Left ventricle myocardium inferior (tissue), 1 donor: ENCODE measurements at regions not wholly inside any gene's neighbourhood (a gene's known extent, or its start where the extent isn't known, plus 50 kb on each side); places are given as distances from the start of the nearest gene placed in this dataset.

Experiments used
- DNase-seq: peaks from one replicate; pipeline ENCODE4 v3.0.0-alpha.2; 2020
- H3K27ac ChIP-seq: fragments of 200-600 bp; replicated peaks from 2 replicates; pipeline ENCODE4 v1.8.0; 2021
- H3K27me3 ChIP-seq: fragments of 200-600 bp; 2 replicates; pipeline ENCODE4 v1.8.0; 2021; ENCODE audit warnings: low read depth
- H3K36me3 ChIP-seq: fragments of 200-600 bp; 2 replicates; pipeline ENCODE4 v1.8.0; 2021
- H3K4me1 ChIP-seq: fragments of 200-600 bp; 2 replicates; pipeline ENCODE4 v1.8.0; 2021
- H3K4me3 ChIP-seq: fragments of 200-600 bp; 2 replicates; pipeline ENCODE4 v1.8.0; 2021; ENCODE audit warnings: mild to moderate bottlenecking, moderate library complexity
- H3K9me3 ChIP-seq: fragments of 200-600 bp; replicated peaks from 2 replicates; pipeline ENCODE4 v1.8.0; 2021
- intact Hi-C: fragments of 100-400 bp; cut with micrococcal nuclease; formaldehyde crosslinking; loops from one replicate; pipeline ENCODE4 v1.11.0; 2022
- TF ChIP-seq, protein P1 (sequence below): fragments of 200-600 bp; IDR thresholded peaks from 2 replicates; pipeline ENCODE4 v1.8.0; 2021; ENCODE audit warnings: antibody characterized with exemption, mild to moderate bottlenecking, borderline replicate concordance
- donor health status: DM: no; HTN: yes; CAD: no; lungs with severe emphysema.

DNA sequence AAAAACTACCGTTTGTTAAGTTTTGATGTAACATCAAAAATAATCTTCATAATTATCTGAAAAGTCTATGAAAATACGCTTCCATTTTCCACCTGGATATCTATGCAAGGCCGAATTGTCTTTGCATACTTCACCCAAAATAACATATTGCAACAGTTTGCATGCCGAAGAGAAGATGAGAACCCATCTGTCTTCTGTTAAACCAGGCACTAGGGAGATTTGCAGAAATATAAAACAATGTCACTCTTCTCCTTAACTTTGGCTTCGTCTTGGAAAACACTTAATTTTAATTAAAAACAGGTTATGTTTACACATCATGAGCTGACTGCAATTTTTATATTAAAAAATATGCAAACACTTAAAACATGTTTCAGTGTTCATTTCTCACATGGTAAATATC lies 1325.8 kb downstream of the TBC1D22A start:
- Histone ChIP-seq H3K27me3 (peaks cover 84% of the 10 kb centered on the region), H3K9me3 (no peaks in the 10 kb centered on the region), H3K27ac (no peak overlapping the region), H3K36me3 (no peaks in the 10 kb centered on the region), H3K4me3 (no peak overlapping the region), H3K4me1 (peaks cover 7% of the 10 kb centered on the region)
- TF ChIP-seq, protein P1, sequence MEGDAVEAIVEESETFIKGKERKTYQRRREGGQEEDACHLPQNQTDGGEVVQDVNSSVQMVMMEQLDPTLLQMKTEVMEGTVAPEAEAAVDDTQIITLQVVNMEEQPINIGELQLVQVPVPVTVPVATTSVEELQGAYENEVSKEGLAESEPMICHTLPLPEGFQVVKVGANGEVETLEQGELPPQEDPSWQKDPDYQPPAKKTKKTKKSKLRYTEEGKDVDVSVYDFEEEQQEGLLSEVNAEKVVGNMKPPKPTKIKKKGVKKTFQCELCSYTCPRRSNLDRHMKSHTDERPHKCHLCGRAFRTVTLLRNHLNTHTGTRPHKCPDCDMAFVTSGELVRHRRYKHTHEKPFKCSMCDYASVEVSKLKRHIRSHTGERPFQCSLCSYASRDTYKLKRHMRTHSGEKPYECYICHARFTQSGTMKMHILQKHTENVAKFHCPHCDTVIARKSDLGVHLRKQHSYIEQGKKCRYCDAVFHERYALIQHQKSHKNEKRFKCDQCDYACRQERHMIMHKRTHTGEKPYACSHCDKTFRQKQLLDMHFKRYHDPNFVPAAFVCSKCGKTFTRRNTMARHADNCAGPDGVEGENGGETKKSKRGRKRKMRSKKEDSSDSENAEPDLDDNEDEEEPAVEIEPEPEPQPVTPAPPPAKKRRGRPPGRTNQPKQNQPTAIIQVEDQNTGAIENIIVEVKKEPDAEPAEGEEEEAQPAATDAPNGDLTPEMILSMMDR: no peak
- DNase-seq: no peak
- intact Hi-C loops: no loop called here

DNA sequence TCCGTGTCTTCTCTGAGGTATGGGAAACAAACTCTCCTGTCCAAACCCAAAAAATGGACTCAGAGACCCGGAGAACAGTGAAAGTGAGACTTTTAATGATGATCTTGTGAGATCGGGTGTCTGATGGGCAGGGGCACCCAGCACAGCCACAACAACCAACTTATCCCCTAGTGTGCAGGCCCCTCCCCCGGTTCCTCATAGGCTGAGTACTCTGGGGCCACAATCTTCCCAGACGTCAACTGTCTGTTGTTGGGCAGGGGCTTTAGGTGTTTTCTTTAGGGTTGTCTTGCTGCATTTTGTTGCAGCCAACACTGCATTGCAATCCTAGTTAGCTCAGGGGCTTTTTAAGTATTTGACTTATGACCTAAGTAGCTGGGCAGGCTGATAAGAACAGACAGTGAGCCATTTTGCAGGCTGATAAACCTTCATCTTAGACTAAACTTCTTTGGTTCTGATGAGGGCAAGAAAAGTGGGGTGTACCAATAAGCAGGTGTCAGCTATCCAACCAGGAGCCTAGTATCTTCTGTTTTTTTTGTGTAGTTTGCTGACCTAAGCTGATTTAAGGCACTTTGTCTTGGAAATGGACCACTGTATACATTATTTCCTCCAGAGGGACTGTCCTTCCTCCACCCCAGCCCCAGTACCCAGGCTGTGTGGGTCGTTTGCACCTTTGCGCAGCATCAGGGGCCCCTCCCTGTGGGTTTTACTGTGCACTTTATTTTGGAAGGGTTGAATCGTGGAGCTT lies 1323.6 kb downstream of the TBC1D22A start:
- no peak for DNase-seq
- intact Hi-C loops: no loop called here
- Histone ChIP-seq H3K4me3 (no peak overlapping the region), H3K4me1 (peaks cover 7% of the 10 kb centered on the region), H3K9me3 (no peaks in the 10 kb centered on the region), H3K27me3 (peaks cover 84% of the 10 kb centered on the region), H3K27ac (no peak overlapping the region), H3K36me3 (no peaks in the 10 kb centered on the region)
- TF ChIP-seq, protein P1: no peak

DNA sequence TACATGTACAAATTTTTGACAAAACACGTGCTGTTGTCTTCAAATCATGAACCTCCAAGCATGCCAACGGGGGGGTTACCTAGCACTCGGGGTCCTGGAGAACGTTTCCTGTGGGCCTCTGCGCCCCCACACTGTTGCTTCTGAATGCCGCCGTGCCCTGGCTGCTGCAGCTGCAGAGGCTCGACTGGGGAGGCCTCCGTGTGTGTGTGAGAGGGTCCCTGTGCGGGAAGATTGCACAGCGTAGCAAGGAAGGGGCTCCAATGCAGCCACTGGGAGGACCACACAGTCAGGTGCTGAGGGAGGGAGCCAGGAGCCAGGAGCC lies 1322.2 kb downstream of the TBC1D22A start:
- Histone ChIP-seq H3K9me3 (no peaks in the 10 kb centered on the region), H3K36me3 (no peaks in the 10 kb centered on the region), H3K27me3 (peaks cover 82% of the 10 kb centered on the region), H3K27ac (no peak overlapping the region), H3K4me3 (no peak overlapping the region), H3K4me1 (peaks cover 2% of the 10 kb centered on the region)
- no peak for DNase-seq
- intact Hi-C loops: no loop called here
- TF ChIP-seq, protein P1: no peak

DNA sequence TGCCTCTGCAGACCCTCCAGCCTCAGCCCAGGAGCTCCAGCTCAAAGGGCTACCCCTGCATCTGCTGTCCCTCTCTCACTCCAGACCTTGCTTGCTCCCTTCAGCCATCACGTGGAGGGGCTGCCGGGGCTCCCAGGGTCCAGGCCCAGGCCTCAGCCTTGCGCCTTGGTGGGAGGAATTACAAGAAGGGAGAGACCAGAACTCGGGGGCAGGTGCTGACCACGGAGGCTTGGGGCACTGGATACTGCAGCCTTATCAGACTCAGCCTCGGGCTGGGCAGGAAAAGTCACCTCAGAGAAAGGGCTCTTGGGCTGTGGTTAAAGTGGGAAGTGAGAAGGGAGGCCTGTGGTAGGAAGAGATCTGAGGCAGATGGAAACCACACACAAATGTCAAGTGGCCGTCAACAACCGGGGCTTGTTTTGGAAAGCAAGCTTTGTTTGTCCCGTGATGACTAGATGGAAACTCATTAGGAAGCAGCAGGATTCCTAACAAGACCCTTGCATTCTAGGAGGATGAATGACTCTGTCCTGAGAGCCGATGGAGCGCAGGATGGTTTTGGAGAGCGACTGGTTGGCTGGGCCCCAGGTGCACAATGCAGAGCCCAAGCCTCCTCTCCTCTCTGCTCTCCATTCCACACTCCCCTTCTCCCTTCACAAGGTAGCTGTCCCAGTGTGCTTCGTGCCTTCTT lies 1321.7 kb downstream of the TBC1D22A start:
- Histone ChIP-seq H3K27ac (no peak overlapping the region), H3K9me3 (no peaks in the 10 kb centered on the region), H3K4me1 (no peaks in the 10 kb centered on the region), H3K27me3 (peaks cover 82% of the 10 kb centered on the region), H3K4me3 (no peak overlapping the region), H3K36me3 (no peaks in the 10 kb centered on the region)
- DNase-seq: no peak
- TF ChIP-seq, protein P1: no peak
- intact Hi-C loops: no loop called here

DNA sequence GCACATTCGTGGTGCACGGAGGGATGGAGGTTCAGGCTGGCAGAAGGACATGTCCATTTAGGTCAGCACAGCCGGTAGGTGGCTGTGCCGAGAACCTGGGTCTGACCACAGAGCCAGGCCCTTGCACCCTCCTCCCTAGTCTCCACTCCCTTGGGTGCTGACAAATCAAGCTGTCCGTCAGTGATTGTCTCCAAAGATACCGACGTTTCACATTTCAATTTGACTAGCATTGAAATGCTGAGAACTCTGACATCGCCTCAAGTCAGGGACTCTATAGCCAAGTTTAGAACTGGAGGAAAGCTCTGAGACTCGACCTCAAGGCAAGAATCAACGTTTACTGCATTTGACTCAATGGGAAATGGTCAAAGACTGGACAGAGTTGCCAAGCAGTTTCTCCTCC lies 1321.1 kb downstream of the TBC1D22A start:
- Histone ChIP-seq H3K36me3 (no peaks in the 10 kb centered on the region), H3K27ac (no peak overlapping the region), H3K27me3 (peaks cover 85% of the 10 kb centered on the region), H3K4me3 (no peak overlapping the region), H3K4me1 (no peaks in the 10 kb centered on the region), H3K9me3 (no peaks in the 10 kb centered on the region)
- intact Hi-C loops: no loop called here
- TF ChIP-seq, protein P1: no peak
- no peak for DNase-seq
